Keratinocyte (primary cell): ENCODE measurements at regions not wholly inside any gene's neighbourhood (a gene's known extent, or its start where the extent isn't known, plus 50 kb on each side); places are given as distances from the start of the nearest gene placed in this dataset.

Source experiments
- DNase-seq: peaks from one replicate; pipeline ENCODE4 v3.0.0-alpha.2; 2011; ENCODE audit warnings: low read depth, missing footprints, low spot score
- FAIRE-seq: peaks from 2 replicates; lab custom pipeline; 2011; peaks lifted over from hg19 to GRCh38; lab: Jason Lieb, UNC
- H2AFZ ChIP-seq: 2 replicates; pipeline ENCODE4 v1.6.0; 2012; ENCODE audit warnings: low read length, control low read depth, inconsistent platforms; ENCODE audit not compliant: control insufficient read depth
- H3K27ac ChIP-seq: 2 replicates; pipeline ENCODE4 v1.5.1; 2011; ENCODE audit warnings: low read length; ENCODE audit not compliant: control insufficient read depth, insufficient read depth
- H3K27me3 ChIP-seq: 3 replicates; pipeline ENCODE4 v1.6.0; 2011; ENCODE audit warnings: low read length; ENCODE audit not compliant: control insufficient read depth, insufficient read depth; ENCODE audit errors: extremely low read depth
- H3K36me3 ChIP-seq, 2 experiments: 2 replicates in 1 of 2; 3 replicates in 1 of 2; pipeline ENCODE4 v1.5.1; 2011; ENCODE audit warnings: low read length in 2 of 2, mild to moderate bottlenecking in 1 of 2; ENCODE audit not compliant: control insufficient read depth in 2 of 2, insufficient read depth in 2 of 2; ENCODE audit errors: extremely low read depth in 1 of 2
- H3K4me1 ChIP-seq: 3 replicates; pipeline ENCODE4 v1.5.1; 2011; ENCODE audit warnings: low read length; ENCODE audit not compliant: control insufficient read depth, insufficient read depth; ENCODE audit errors: extremely low read depth
- H3K4me2 ChIP-seq: 3 replicates; pipeline ENCODE4 v1.6.0; 2011; ENCODE audit warnings: low read depth, low read length; ENCODE audit not compliant: control insufficient read depth, insufficient read depth; ENCODE audit errors: extremely low read depth
- H3K4me3 ChIP-seq, 3 experiments: fragments of 200-600 bp in 1 of 3; sonication (generic) in 1 of 3; 2 replicates in 2 of 3; 3 replicates in 1 of 3; pipeline ENCODE4 v1.5.1; 2011 to 2016; ENCODE audit warnings: low read length in 3 of 3, mild to moderate bottlenecking in 3 of 3, control low read depth in 2 of 3, inconsistent platforms in 1 of 3, low read depth in 1 of 3, mixed read lengths in 1 of 3, mixed run types in 1 of 3, moderate library complexity in 1 of 3; ENCODE audit not compliant: control insufficient read depth in 2 of 3, insufficient read depth in 2 of 3; ENCODE audit errors: extremely low read depth in 1 of 3
- H3K79me2 ChIP-seq: 2 replicates; pipeline ENCODE4 v1.6.0; 2012; ENCODE audit warnings: low read length; ENCODE audit not compliant: control insufficient read depth, insufficient read depth
- H3K9ac ChIP-seq: 3 replicates; pipeline ENCODE4 v1.6.0; 2011; ENCODE audit warnings: low read length; ENCODE audit not compliant: control insufficient read depth, insufficient read depth; ENCODE audit errors: extremely low read depth
- H3K9me1 ChIP-seq: 3 replicates; pipeline ENCODE4 v1.6.0; 2011; ENCODE audit warnings: low read length; ENCODE audit not compliant: control insufficient read depth, insufficient read depth; ENCODE audit errors: extremely low read depth
- H3K9me3 ChIP-seq: 2 replicates; pipeline ENCODE4 v1.5.1; 2012; ENCODE audit warnings: low read depth, low read length; ENCODE audit not compliant: control insufficient read depth
- H4K20me1 ChIP-seq: 3 replicates; pipeline ENCODE4 v1.6.0; 2011; ENCODE audit warnings: low read length; ENCODE audit not compliant: control insufficient read depth, insufficient read depth; ENCODE audit errors: extremely low read depth
- CTCF ChIP-seq, 3 experiments: IDR thresholded peaks in 1 of 3; conservative IDR thresholded peaks in 1 of 3; optimal IDR thresholded peaks in 1 of 3; 2 replicates in 2 of 3; 3 replicates in 1 of 3; pipeline versions ENCODE3 to v1.5.1; 2011; ENCODE audit warnings: low read length in 3 of 3, mild to moderate bottlenecking in 3 of 3, moderate library complexity in 2 of 3, control low read depth in 1 of 3, inconsistent platforms in 1 of 3; ENCODE audit not compliant: insufficient read depth in 2 of 3; ENCODE audit errors: extremely low read depth in 1 of 3
- EZH2 ChIP-seq: IDR thresholded peaks from one replicate; pipeline ENCODE4 v1.6.1; 2012; ENCODE audit warnings: inconsistent platforms, mild to moderate bottlenecking, low read length, moderate library complexity
- dilution Hi-C: fragments of 300-500 bp; cut with MboI; formaldehyde crosslinking; loops from one replicate; pipeline ENCODE4 v1.7.0; 2020; ENCODE audit warnings: low sequenced_read_pairs; ENCODE audit not compliant: extremely low pct_ligation_motif_present

- Histone ChIP-seq H3K27ac (no peak overlapping the region), H3K36me3 (no peaks in the 10 kb centered on the region), H3K27me3 (no peaks in the 10 kb centered on the region), H3K4me1 (peaks cover 32% of the 10 kb centered on the region), H3K9me3 (no peaks in the 10 kb centered on the region), H3K4me3 (no peak overlapping the region), H3K4me2 (no peak overlapping the region), H4K20me1 (no peaks in the 10 kb centered on the region), H2AFZ (no peak overlapping the region), H3K79me2 (no peaks in the 10 kb centered on the region), H3K9ac (no peak overlapping the region), H3K9me1 (no peaks in the 10 kb centered on the region)
- TF ChIP-seq EZH2 (no peak), CTCF (optimal IDR thresholded peaks at IDR 0.05 in 1 of 3, IDR thresholded peaks at IDR 0.05 in 1 of 3, conservative IDR thresholded peaks at IDR 0.05 in 1 of 3; ENCODE audit: extremely low read depth in 1 of 3, insufficient read depth in 2 of 3, low read length in 3 of 3) (no peak)
- DNase-seq (no peak), FAIRE-seq (no peak)
- dilution Hi-C loops = no loop called here
These were observed 92.8 kb upstream of the GLS start for GRCh38 chr2:190787743-190788235.

GRCh38 chr2:190789074-190790004, 91.3 kb upstream of the GLS start:
- no peak overlapping the region for H2AFZ ChIP-seq
- no peaks in the 10 kb centered on the region for H3K9me1 ChIP-seq
- DNase-seq (no peak), FAIRE-seq (no peak)
- H3K27me3 ChIP-seq = no peaks in the 10 kb centered on the region
- dilution Hi-C loops = no loop called here
- H3K9ac ChIP-seq = no peak overlapping the region
- no peaks in the 10 kb centered on the region for H3K36me3 ChIP-seq
- no peaks in the 10 kb centered on the region for H3K79me2 ChIP-seq
- H3K27ac ChIP-seq = no peak overlapping the region
- H3K4me1 ChIP-seq = peaks cover 40% of the 10 kb centered on the region
- no peak for TF ChIP-seq EZH2
- H3K4me3 ChIP-seq = no peak overlapping the region
- H3K9me3 ChIP-seq = no peaks in the 10 kb centered on the region
- H3K4me2 ChIP-seq = no peak overlapping the region
- H4K20me1 ChIP-seq = no peaks in the 10 kb centered on the region
